ENCODE measurements at regions not wholly inside any gene's neighbourhood (a gene's known extent, or its start where the extent isn't known, plus 50 kb on each side); places are given as distances from the start of the nearest gene placed in this dataset.
A peak's percentile ranks its signal among the peaks of the same experiment; 100 is the strongest.

DNA sequence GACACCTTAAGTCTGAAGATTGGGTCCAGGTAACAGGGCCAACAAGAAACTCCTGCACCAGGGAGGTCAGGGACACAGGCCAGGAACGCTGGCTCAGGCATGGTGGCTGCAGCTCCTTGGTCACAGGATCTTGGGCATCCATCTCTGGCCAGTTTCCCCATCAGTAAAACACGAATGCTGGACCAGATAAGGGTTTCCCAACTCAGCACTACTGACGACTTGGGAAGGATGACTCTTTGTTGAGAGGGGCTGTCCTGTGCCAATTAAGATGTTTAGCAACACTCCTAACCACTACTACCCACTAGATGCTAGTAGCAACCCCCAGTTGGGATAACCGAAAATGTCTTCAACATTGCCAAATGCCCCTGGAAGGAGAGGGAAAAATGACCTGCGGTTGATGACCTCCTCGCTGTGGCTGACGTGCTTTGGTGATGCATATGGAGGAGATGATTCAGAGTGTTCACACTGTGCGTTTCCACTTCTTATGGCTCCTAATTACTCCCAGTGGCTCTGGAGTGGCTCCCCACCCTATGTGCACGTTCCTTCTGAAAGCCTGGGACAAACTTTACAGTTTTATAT, 261.9 kb downstream of the CDH26 start:
- TF ChIP-seq, protein P1, sequence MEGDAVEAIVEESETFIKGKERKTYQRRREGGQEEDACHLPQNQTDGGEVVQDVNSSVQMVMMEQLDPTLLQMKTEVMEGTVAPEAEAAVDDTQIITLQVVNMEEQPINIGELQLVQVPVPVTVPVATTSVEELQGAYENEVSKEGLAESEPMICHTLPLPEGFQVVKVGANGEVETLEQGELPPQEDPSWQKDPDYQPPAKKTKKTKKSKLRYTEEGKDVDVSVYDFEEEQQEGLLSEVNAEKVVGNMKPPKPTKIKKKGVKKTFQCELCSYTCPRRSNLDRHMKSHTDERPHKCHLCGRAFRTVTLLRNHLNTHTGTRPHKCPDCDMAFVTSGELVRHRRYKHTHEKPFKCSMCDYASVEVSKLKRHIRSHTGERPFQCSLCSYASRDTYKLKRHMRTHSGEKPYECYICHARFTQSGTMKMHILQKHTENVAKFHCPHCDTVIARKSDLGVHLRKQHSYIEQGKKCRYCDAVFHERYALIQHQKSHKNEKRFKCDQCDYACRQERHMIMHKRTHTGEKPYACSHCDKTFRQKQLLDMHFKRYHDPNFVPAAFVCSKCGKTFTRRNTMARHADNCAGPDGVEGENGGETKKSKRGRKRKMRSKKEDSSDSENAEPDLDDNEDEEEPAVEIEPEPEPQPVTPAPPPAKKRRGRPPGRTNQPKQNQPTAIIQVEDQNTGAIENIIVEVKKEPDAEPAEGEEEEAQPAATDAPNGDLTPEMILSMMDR (IDR thresholded peaks at IDR 0.05; ENCODE audit: insufficient read depth, missing control alignments), result no peak
- FAIRE-seq, result no peak
- no peak for DNase-seq (ENCODE audit: insufficient read length, low spot score)

DNA sequence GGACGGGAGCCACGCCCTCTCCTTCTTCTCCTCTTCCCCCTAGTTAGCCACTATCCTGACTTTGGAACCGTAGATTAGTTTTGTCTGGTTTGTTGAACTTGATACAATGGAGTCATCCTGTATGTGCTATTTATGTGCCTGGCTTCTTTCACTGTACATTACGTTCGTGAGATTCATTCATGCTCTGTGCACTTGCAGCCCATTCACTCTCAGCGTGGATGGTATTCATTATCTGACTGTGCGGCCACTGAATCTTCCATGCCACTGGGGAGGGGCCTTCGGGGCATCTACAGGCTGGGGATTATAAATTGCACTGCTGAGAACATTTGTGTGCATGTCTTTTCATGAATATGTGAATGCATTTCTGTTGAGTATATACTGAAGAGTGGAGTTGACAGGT, 262.5 kb downstream of the CDH26 start:
- TF ChIP-seq, protein P1 (IDR thresholded peaks at IDR 0.05; ENCODE audit: insufficient read depth, missing control alignments), result no peak
- DNase-seq (ENCODE audit: insufficient read length, low spot score) (no peak), FAIRE-seq (no peak)

DNA sequence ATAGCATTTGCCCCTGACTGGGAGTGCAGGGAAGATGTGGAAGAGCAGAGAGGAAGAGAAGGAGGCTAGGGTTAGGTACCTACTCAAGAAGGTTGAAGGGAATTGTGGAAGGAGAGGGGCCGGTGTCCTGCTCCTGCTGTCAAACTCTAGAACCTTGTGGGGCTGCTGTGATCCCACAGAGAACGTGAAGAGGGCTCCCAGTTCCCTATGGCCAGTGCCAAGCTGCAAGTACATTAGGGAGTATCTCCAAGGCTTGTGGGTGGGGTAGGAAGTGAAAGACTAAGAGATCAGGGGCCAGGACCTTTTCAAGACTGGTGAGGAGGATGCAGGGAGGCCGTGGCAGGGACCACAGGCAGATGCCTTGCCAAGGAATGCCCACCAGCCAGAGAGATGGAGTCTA, 263.4 kb downstream of the CDH26 start:
- no peak for DNase-seq (ENCODE audit: insufficient read length, low spot score)
- TF ChIP-seq, protein P1 (IDR thresholded peaks at IDR 0.05; ENCODE audit: insufficient read depth, missing control alignments), result no peak
- no peak for FAIRE-seq

DNA sequence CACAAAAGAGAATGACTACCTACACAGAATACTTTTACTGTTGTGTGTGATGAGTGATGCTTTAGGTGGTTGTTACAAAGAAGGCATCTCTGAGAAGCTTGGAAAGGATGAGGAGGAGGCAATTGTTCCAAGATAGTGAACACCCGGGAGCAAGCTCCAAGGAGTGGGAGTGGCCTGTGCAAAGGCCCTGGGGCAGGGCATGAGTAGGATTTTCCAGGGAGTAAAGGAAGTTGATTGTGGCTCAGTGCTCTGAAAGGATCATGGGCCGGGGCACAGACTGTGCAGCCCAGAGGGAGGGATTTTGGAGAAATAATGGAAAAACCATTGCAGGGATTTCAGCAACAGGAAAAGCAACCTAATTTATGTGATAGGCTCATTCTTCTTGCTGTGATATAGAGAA, 264.3 kb downstream of the CDH26 start:
- FAIRE-seq, result no peak
- TF ChIP-seq, protein P1 (IDR thresholded peaks at IDR 0.05; ENCODE audit: insufficient read depth, missing control alignments), result no peak
- no peak for DNase-seq (ENCODE audit: insufficient read length, low spot score)

DNA sequence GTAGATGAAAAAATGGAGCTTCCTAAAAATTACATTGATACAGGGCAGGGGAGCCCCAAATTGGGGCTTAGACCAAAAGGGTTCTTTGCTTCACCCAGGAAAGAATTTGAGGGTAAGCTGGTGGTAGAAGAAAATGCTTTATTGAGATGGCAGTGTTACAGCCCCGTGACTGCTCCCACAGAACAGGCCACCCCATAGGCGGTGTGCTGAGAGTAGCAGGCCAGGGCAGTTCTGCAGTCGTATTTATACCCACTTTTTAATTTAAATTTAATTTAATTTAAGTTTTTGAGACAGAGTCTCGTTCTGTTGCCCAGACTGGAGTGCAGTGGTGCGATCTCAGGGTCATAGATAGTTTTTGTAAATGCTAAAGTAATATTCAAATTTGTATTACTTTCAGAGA, 265.0 kb downstream of the CDH26 start:
- DNase-seq (ENCODE audit: insufficient read length, low spot score), result no peak
- TF ChIP-seq, protein P1 (IDR thresholded peaks at IDR 0.05; ENCODE audit: insufficient read depth, missing control alignments), result no peak
- no peak for FAIRE-seq

DNA sequence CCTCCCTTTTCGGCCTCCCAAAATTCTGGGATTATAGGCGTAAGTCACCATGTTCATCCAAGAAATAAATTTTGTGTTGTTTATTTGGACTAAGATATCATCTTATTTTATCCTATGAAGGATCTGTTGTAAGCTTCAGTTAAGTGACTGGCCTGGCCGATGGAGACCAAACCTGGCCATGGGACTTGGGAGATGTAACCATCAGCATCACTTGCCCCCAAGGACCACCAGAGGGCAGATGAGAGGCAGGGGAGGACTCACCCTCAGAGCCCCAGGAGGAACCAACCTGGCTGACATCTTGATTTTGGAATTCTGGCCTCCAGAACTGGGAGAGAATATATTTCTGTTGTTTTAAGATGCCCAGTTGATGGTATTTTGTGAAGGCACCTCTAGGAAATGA, 266.7 kb downstream of the CDH26 start:
- TF ChIP-seq, protein P1 (IDR thresholded peaks at IDR 0.05; ENCODE audit: insufficient read depth, missing control alignments), result peak; percentile 29
- no peak for FAIRE-seq
- no peak for DNase-seq (ENCODE audit: insufficient read length, low spot score)

DNA sequence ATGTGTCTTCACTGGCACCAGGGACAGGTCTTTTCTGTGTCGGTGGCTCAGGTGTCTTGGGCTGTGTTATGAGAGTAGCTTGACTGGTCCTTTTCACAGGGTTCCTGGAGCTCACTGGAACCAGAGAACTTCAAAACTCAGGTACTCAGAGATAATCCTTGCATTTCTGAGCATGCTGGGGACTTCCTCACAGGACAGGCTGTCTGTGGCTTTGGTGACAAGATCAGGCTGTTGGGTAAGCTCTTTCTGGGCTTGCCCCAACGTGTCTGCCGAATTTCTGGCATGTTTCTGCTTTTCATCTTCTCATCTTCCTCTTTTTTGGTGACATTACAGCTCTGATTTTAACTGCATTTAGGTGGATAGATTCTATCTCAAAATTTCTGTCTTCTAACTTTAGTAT, 270.0 kb downstream of the CDH26 start:
- FAIRE-seq, result no peak
- no peak for DNase-seq (ENCODE audit: insufficient read length, low spot score)
- TF ChIP-seq, protein P1 (IDR thresholded peaks at IDR 0.05; ENCODE audit: insufficient read depth, missing control alignments), result no peak

Data from D721Med (cell line).